NCI-H774 (cell line): ENCODE measurements at regions not wholly inside any gene's neighbourhood (a gene's known extent, or its start where the extent isn't known, plus 50 kb on each side); places are given as distances from the start of the nearest gene placed in this dataset.

ENCODE experiments used
- DNase-seq: peaks from one replicate; lab custom pipeline; 2025; lab: John Stamatoyannopoulos, UW

- no peak for DNase-seq
Measured at GRCh38 chr5:171509467-171509866, 90.0 kb downstream of the FGF18 start.

- no peak for DNase-seq
Measured at GRCh38 chr5:171512397-171512796, 93.0 kb downstream of the FGF18 start.

- DNase-seq, result no peak
Measured at GRCh38 chr5:171513591-171513990, 94.1 kb downstream of the FGF18 start.

GRCh38 chr5:171518916-171519315, 99.5 kb downstream of the FGF18 start:
- no peak for DNase-seq

- DNase-seq, result no peak
Measured at GRCh38 chr5:171520300-171521174, 101.1 kb downstream of the FGF18 start.

GRCh38 chr5:171521219-171521633, 101.8 kb downstream of the FGF18 start:
- DNase-seq, result no peak

GRCh38 chr5:171521679-171522078, 102.2 kb downstream of the FGF18 start:
- DNase-seq, result no peak

GRCh38 chr5:171523781-171524180, 104.3 kb downstream of the FGF18 start:
- DNase-seq, result no peak

GRCh38 chr5:171524466-171524865, 105.0 kb downstream of the FGF18 start:
- no peak for DNase-seq

GRCh38 chr5:171525085-171525484, 105.6 kb downstream of the FGF18 start:
- no peak for DNase-seq

GRCh38 chr5:171528036-171528435, 108.6 kb downstream of the FGF18 start:
- no peak for DNase-seq

- DNase-seq, result no peak
Measured at GRCh38 chr5:171528865-171529614, 109.6 kb downstream of the FGF18 start.

- DNase-seq, result no peak
Measured at GRCh38 chr5:171531638-171532037, 112.2 kb downstream of the FGF18 start.

GRCh38 chr5:171533153-171533552, 113.7 kb downstream of the FGF18 start:
- DNase-seq, result no peak

- DNase-seq, result no peak
Measured at GRCh38 chr5:171534043-171534895, 114.8 kb downstream of the FGF18 start.

- DNase-seq, result no peak
Measured at GRCh38 chr5:171535162-171535561, 115.7 kb downstream of the FGF18 start.

- no peak for DNase-seq
Measured at GRCh38 chr5:171537070-171537849, 117.8 kb downstream of the FGF18 start.

- DNase-seq, result no peak
Measured at GRCh38 chr5:171537923-171538537, 118.6 kb downstream of the FGF18 start.

- DNase-seq, result no peak
Measured at GRCh38 chr5:171538681-171539080, 119.2 kb downstream of the FGF18 start.

GRCh38 chr5:171540865-171541264, 121.4 kb downstream of the FGF18 start:
- no peak for DNase-seq

GRCh38 chr5:171541341-171541776, 121.9 kb downstream of the FGF18 start:
- no peak for DNase-seq
